ENCODE measurements at regions not wholly inside any gene's neighbourhood (a gene's known extent, or its start where the extent isn't known, plus 50 kb on each side); places are given as distances from the start of the nearest gene placed in this dataset.

DNA sequence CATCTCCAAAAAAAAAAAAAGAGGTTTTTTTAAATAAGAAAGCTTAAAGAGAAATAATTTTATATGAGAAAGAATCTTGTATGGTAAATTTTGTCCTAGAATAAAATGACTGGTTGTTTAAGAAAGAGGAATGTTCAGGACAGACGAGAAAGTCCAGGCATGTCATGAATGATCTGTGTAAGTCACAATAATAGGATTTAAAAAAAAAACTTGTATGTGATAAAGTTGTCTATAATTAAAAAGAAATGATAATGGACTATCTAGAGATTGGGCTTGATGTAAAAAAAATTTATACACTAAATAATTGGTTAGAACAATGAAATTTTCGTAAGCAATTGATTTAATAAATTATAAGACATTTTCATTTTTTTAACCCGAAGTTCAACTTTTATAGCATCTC, 71.7 kb upstream of the ABCA12 start:
- no peak overlapping the region for H3K4me3 Mint-ChIP-seq (ENCODE audit: low read depth, unreplicated experiment)
- BruUV-seq (replicated peaks), result no TSS peak
- H3K36me3 Mint-ChIP-seq (ENCODE audit: insufficient read depth, unreplicated experiment), result no peaks in the 10 kb centered on the region
- DNase-seq, result no peak
- intact Hi-C loops (cut with micrococcal nuclease; ENCODE audit: unreplicated experiment), result no loop called here
- peaks cover 4% of the 10 kb centered on the region for H3K9me3 Mint-ChIP-seq (ENCODE audit: low read depth, unreplicated experiment)
- H3K27me3 Mint-ChIP-seq (ENCODE audit: unreplicated experiment), result no peaks in the 10 kb centered on the region
- TF ChIP-seq, protein P1, sequence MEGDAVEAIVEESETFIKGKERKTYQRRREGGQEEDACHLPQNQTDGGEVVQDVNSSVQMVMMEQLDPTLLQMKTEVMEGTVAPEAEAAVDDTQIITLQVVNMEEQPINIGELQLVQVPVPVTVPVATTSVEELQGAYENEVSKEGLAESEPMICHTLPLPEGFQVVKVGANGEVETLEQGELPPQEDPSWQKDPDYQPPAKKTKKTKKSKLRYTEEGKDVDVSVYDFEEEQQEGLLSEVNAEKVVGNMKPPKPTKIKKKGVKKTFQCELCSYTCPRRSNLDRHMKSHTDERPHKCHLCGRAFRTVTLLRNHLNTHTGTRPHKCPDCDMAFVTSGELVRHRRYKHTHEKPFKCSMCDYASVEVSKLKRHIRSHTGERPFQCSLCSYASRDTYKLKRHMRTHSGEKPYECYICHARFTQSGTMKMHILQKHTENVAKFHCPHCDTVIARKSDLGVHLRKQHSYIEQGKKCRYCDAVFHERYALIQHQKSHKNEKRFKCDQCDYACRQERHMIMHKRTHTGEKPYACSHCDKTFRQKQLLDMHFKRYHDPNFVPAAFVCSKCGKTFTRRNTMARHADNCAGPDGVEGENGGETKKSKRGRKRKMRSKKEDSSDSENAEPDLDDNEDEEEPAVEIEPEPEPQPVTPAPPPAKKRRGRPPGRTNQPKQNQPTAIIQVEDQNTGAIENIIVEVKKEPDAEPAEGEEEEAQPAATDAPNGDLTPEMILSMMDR (IDR thresholded peaks at IDR 0.05; ENCODE audit: unreplicated experiment), result no peak
- no peaks in the 10 kb centered on the region for H3K4me1 Mint-ChIP-seq (ENCODE audit: low read depth, unreplicated experiment)
- CTCF ChIA-PET, result no interaction called here
- no peak overlapping the region for H3K27ac Mint-ChIP-seq (ENCODE audit: unreplicated experiment)

DNA sequence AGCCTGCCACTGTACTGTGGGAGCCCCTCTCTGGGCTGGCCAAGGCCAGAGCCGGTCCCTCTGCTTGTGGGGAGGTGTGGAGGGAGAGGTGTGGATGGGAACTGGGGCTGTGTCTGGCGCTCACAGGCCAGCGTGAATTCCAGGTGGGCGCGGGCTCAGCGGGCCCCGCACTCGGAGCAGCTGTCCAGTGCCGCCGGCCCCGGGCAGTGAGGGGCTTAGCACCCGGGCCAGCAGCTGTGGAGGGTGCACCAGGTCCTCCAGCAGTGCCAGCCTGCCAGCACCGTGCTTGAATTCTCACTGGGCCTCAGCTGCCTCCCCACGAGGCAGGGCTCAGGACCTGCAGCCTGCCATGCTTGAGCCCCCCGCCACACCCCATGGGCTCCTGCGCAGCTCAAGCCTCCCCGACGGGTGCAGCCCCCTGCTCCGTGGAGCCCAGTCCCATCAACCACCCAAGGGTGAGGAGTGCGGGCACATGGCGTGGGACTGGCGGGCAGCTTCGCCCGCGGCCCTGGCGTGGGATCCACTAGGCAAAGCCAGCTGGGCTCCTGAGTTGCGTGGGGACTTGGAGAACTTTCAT, 69.5 kb upstream of the ABCA12 start:
- CTCF ChIA-PET, result no interaction called here
- no peak for DNase-seq
- no peaks in the 10 kb centered on the region for H3K27me3 Mint-ChIP-seq (ENCODE audit: unreplicated experiment)
- H3K36me3 Mint-ChIP-seq (ENCODE audit: insufficient read depth, unreplicated experiment), result no peaks in the 10 kb centered on the region
- peaks cover 4% of the 10 kb centered on the region for H3K9me3 Mint-ChIP-seq (ENCODE audit: low read depth, unreplicated experiment)
- BruUV-seq (replicated peaks), result no TSS peak
- intact Hi-C loops (cut with micrococcal nuclease; ENCODE audit: unreplicated experiment), result no loop called here
- H3K4me3 Mint-ChIP-seq (ENCODE audit: low read depth, unreplicated experiment), result no peak overlapping the region
- TF ChIP-seq, protein P1 (IDR thresholded peaks at IDR 0.05; ENCODE audit: unreplicated experiment), result no peak
- H3K27ac Mint-ChIP-seq (ENCODE audit: unreplicated experiment), result no peak overlapping the region
- H3K4me1 Mint-ChIP-seq (ENCODE audit: low read depth, unreplicated experiment), result no peaks in the 10 kb centered on the region

DNA sequence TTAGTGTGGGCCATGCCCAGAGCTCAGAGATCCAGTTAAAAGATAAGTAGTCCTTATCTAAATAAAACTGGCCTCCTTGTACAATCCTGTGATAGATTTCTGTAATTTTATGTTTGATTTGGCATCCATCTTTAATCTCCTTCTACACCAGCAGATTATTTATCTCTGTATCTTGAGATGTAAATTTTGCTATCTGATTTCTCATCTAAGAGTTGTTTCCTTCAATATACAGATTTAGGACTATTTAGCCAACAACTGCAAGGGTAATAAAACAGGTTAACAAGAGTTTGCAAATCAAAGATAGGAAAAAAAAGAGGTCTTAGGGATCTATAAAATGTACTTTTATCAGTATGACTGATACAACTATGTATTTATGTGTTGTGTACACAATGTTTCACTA, 68.6 kb upstream of the ABCA12 start:
- no TSS peak for BruUV-seq (replicated peaks)
- H3K4me3 Mint-ChIP-seq (ENCODE audit: low read depth, unreplicated experiment), result no peak overlapping the region
- H3K9me3 Mint-ChIP-seq (ENCODE audit: low read depth, unreplicated experiment), result peaks cover 4% of the 10 kb centered on the region
- CTCF ChIA-PET, result no interaction called here
- H3K36me3 Mint-ChIP-seq (ENCODE audit: insufficient read depth, unreplicated experiment), result no peaks in the 10 kb centered on the region
- TF ChIP-seq, protein P1 (IDR thresholded peaks at IDR 0.05; ENCODE audit: unreplicated experiment), result no peak
- H3K27me3 Mint-ChIP-seq (ENCODE audit: unreplicated experiment), result no peaks in the 10 kb centered on the region
- no peak for DNase-seq
- no peaks in the 10 kb centered on the region for H3K4me1 Mint-ChIP-seq (ENCODE audit: low read depth, unreplicated experiment)
- intact Hi-C loops (cut with micrococcal nuclease; ENCODE audit: unreplicated experiment), result no loop called here
- no peak overlapping the region for H3K27ac Mint-ChIP-seq (ENCODE audit: unreplicated experiment)

DNA sequence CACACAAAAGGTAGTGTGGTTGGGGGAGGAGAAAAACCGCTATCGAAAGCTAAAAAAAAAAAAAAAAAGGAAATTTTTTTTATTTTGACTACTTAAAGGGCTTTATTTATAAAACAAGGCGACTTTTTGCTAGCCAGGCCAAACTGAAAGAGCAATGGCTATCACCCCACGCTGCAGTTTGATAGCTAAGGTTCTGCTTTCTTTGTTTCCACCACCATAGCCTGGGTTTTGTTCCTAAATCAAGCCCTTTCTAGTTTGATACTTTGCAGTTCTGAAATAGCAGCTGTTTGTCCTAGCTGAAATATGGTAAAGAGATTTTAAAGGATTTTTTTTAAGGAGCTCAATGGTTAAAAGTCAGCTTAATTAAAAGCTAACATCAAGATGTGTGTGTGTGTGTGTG, 67.4 kb upstream of the ABCA12 start:
- no peak overlapping the region for H3K27ac Mint-ChIP-seq (ENCODE audit: unreplicated experiment)
- H3K27me3 Mint-ChIP-seq (ENCODE audit: unreplicated experiment), result no peaks in the 10 kb centered on the region
- no peak overlapping the region for H3K4me3 Mint-ChIP-seq (ENCODE audit: low read depth, unreplicated experiment)
- TF ChIP-seq, protein P1 (IDR thresholded peaks at IDR 0.05; ENCODE audit: unreplicated experiment), result no peak
- no peak for DNase-seq
- H3K36me3 Mint-ChIP-seq (ENCODE audit: insufficient read depth, unreplicated experiment), result no peaks in the 10 kb centered on the region
- H3K4me1 Mint-ChIP-seq (ENCODE audit: low read depth, unreplicated experiment), result no peaks in the 10 kb centered on the region
- BruUV-seq (replicated peaks), result no TSS peak
- CTCF ChIA-PET, result no interaction called here
- intact Hi-C loops (cut with micrococcal nuclease; ENCODE audit: unreplicated experiment), result no loop called here
- H3K9me3 Mint-ChIP-seq (ENCODE audit: low read depth, unreplicated experiment), result peaks cover 4% of the 10 kb centered on the region

Data from Calu3 (cell line).